SK-N-SH (cell line): ENCODE measurements at regions not wholly inside any gene's neighbourhood (a gene's known extent, or its start where the extent isn't known, plus 50 kb on each side); places are given as distances from the start of the nearest gene placed in this dataset.

Source experiments
- CHD2 ChIP-seq: fragments of 150-350 bp; IDR thresholded peaks from 2 replicates; pipeline ENCODE4 v1.6.1; 2018; ENCODE audit warnings: low read length; ENCODE audit not compliant: partially characterized antibody
- CTCF ChIP-seq: fragments of 200-600 bp; sonication (generic); IDR thresholded peaks from 2 replicates; pipeline ENCODE4 v1.6.1; 2017; ENCODE audit warnings: antibody characterized with exemption, mild to moderate bottlenecking, moderate library complexity
- EP300 ChIP-seq, 2 experiments: IDR thresholded peaks; 2 replicates each; pipeline versions ENCODE4 v1.4.0 to v1.6.1; 2012; ENCODE audit warnings: borderline replicate concordance in 1 of 2, low read depth in 1 of 2, low read length in 1 of 2
- MAX ChIP-seq: IDR thresholded peaks from 2 replicates; pipeline ENCODE4 v1.4.0; 2012; ENCODE audit warnings: low read depth
- POLR2AphosphoS5 ChIP-seq: IDR thresholded peaks from 2 replicates; pipeline ENCODE4 v1.6.1; 2012; ENCODE audit warnings: low read depth, low read length
- RAD21 ChIP-seq: IDR thresholded peaks from 2 replicates; pipeline ENCODE4 v1.6.1; 2012; ENCODE audit warnings: mild to moderate bottlenecking, low read length
- RCOR1 ChIP-seq: fragments of 150-350 bp; IDR thresholded peaks from 2 replicates; pipeline ENCODE4 v1.6.1; 2017; ENCODE audit warnings: antibody characterized with exemption, low read length
- TAF1 ChIP-seq: IDR thresholded peaks from 2 replicates; pipeline ENCODE4 v1.6.1; 2012; ENCODE audit warnings: low read depth, mild to moderate bottlenecking, low read length, moderate library complexity, borderline replicate concordance
- TCF12 ChIP-seq: IDR thresholded peaks from 2 replicates; pipeline ENCODE4 v1.4.0; 2012
- USF1 ChIP-seq: IDR thresholded peaks from 2 replicates; pipeline ENCODE4 v1.4.0; 2012; ENCODE audit warnings: low read depth, borderline replicate concordance
- USF2 ChIP-seq: fragments of 150-350 bp; IDR thresholded peaks from 2 replicates; pipeline ENCODE4 v1.6.1; 2017; ENCODE audit warnings: antibody characterized with exemption, low read length, low read depth, borderline replicate concordance
- ZBTB33 ChIP-seq: IDR thresholded peaks from 2 replicates; pipeline ENCODE4 v1.4.0; 2012; ENCODE audit warnings: low read depth, borderline replicate concordance

GRCh38 chr6:8930009-8930408 is 494.7 kb upstream of the SLC35B3 start:
- TF ChIP-seq EP300 (IDR thresholded peaks at IDR 0.05; ENCODE audit: borderline replicate concordance in 1 of 2, low read depth in 1 of 2, low read length in 1 of 2) (no peak), CTCF (no peak), POLR2AphosphoS5 (no peak), ZBTB33 (no peak), TCF12 (no peak), RAD21 (no peak), USF1 (no peak), TAF1 (no peak), MAX (no peak), RCOR1 (no peak), USF2 (no peak), CHD2 (no peak)
